GM19328 (cell line): ENCODE measurements at regions not wholly inside any gene's neighbourhood (a gene's known extent, or its start where the extent isn't known, plus 50 kb on each side); places are given as distances from the start of the nearest gene placed in this dataset.
"Not testable (repeated sequence)": the region's sequence is repeated elsewhere in the genome, so short reads cannot be mapped to it uniquely, and the experiment has no call there.

Experiments used
- ATAC-seq: cut with Tn5 transposase; IDR thresholded peaks from one replicate; pipeline ENCODE4 v1.9.1; 2021; ENCODE audit warnings: mild to moderate bottlenecking, moderate library complexity; ENCODE audit not compliant: unreplicated experiment

GRCh38 chr1:187787736-187788135 is 959.0 kb downstream of the PLA2G4A start:
- ATAC-seq, result no peak

GRCh38 chr1:187788718-187789117 is 960.0 kb downstream of the PLA2G4A start:
- no peak for ATAC-seq

GRCh38 chr1:187790724-187791123 is 962.0 kb downstream of the PLA2G4A start:
- no peak for ATAC-seq

DNA sequence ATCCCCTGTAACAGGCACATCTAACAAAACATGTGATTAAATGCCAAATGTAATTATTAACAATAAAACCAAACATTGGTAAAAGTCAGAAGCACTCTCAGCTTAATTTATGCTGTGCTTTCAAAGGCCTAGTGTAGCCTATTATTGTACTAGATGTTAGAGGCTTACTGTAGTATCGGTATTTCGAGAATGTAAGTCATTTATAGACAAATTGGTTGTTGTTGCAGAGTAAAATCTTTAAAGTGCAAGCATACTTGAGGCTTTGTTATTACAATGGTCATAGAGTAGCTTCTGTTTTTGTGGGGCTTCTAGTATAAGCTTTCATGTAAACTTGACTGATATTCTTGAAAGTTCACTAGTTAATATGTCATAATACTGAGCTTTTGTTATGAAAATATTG is 965.8 kb downstream of the PLA2G4A start:
- no peak for ATAC-seq

DNA sequence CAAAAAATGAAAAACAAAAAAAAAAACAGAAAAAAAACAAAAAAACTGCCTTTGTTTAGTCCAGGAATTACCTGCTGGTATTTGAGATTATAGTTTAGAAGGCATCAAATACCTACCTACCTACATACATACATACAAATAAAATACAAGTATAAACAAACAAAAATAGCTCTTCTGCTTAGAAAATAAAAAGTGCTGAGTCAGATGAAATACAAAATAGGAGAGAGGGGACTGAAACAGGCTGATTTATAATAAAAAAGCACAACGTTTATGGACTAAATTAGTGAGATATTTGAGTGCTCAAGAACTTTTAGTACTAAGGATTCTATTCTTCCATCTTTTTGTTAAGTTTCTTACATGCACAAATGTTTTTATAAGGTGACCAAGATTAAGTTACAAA is 980.8 kb downstream of the PLA2G4A start:
- ATAC-seq, result no peak

DNA sequence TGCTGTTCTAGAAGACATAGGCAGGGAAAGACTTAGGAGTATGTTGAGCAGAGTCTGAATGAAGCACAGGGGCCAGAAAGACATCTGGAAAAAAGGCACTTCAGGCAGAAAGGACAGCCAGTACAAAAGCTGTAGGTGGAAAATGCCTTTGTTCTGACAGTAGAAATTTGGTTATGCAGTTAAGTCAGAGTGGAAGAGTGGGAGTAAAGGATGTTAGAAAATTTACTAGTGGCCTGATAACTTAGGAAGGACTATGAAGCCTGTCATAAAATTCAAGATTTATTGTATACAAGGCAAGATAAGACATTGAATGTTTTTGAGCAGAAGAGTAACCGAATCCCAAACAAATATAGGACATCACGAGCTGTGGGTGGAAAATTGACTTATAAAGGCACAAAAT is 987.9 kb downstream of the PLA2G4A start:
- ATAC-seq, result no peak

DNA sequence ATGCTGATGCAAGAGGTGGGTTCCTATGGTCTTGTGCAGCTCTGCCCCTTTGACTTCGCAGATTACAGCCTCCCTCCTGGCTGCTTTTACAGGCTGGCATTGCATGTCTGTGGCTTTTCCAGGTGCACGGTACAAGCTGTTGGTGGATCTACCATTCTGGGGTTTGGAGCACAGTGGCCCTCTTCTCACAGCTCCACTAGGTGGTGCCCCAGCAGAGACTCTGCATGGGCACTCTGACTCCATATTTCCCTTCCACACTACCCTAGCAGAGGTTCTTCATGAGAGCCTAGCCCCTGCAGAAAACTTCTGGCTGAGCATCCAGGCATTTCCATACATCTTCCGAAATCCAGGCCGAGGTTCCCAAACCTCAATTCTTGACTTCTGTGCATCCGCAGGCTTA is 989.0 kb downstream of the PLA2G4A start:
- ATAC-seq, result no peak

DNA sequence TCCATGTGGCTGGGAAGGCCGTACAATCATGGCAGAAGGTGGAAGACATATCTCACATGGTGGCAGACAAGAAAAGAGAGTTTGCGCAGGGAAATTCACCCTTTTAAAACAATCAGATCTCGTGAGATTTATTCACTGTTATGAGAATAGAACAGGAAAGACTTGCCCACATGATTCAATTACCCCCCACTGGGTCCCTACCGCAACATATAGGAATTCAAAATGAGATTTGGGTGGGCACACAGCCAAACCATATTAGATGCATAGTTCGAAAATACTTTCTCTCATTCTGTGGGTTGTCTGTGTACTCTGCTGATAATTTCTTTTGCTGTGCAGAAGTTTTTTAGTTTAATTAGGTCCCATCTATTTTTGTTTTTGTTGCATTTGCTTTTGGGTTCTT is 990.3 kb downstream of the PLA2G4A start:
- ATAC-seq, result no peak

- no peak for ATAC-seq
Observed at GRCh38 chr1:187836557-187836956, 1007.8 kb downstream of the PLA2G4A start.

DNA sequence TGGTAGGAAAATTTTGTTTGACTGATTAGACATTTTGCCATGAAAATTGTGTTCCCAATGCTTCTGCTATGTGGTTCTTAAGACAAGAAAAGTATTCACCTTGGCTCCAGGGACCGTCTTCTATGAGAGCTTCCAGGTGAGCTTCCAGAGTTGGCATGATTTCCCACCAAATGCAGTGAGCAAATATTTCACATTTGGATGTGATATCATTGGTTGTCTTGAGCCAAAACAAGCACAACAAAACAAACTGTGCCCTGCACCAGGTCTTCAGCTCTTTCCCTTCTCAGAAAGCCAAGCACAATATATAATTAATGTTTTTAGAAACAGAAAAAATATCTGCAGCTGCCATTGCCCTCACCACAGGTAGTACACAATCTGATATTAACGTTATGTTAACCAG is 1009.0 kb downstream of the PLA2G4A start:
- no peak for ATAC-seq

DNA sequence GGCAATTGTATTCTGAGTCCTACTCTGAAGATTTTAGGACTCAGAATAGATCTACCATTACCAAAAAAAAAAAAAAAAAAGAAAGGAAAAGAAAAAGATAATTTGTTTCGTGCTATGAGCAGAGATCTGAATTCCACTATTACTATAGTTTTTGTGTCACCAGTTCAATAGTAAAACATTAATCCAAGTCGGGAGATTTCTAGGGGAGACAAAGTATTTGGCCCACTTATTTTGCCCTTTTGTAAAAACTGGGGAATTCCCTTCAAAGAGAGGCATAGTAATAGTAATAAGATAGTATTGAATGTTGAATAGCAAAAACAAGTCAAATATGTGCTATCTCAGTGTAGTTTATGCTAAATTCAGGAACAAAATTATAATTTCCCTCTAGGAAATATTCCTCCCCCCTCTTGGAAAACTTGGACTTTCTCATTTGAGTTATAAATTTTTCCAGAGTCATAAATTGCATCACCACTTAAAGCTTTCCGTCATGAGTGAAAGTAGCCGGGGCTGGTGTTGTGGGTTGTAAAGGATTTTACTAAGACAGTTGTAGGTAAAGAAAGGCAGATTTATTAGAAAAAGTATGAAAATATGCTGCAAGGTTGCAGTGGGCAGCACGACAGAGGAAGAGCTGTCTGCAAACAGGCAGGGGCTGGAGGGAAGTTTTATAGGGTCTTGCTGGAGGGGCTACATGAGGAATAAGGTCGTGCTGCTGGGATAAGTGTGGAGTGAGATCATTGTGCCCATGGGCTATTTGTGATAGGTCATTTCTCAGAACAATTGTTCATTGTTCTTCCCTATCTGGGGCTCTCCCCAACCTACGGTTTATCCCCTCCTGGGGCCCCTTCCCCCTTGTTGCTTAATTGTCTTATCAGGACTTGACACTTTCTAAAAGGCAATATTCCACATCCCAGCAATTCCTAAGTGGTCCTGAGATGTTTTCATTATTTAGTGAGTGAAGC is 1009.9 kb downstream of the PLA2G4A start:
- ATAC-seq, result no peak

GRCh38 chr1:187839873-187840272 is 1011.1 kb downstream of the PLA2G4A start:
- ATAC-seq, result no peak

GRCh38 chr1:187840557-187840956 is 1011.8 kb downstream of the PLA2G4A start:
- ATAC-seq, result no peak

GRCh38 chr1:187842406-187843165 is 1013.8 kb downstream of the PLA2G4A start:
- ATAC-seq, result no peak

GRCh38 chr1:187844313-187844712 is 1015.6 kb downstream of the PLA2G4A start:
- ATAC-seq, result no peak

- ATAC-seq, result no peak
Observed at GRCh38 chr1:187847531-187847930, 1018.8 kb downstream of the PLA2G4A start.

DNA sequence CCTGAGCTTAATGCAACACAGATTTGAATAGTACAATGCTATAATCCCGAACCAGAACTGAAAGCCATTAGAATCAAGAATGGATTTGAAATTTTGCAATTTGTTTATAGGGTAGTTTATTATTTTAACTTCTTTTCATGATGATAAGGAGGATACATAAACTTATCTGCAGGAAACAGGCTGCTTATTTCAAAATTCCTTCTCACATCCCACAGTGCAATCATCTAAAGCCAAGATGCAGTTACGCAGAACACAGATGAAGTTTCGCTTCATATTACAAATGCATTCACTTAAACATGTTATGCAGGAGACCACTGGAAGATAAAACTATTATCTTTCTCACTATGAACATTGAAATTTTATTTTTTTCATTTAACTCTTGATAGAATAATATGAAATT is 1019.6 kb downstream of the PLA2G4A start:
- ATAC-seq, result no peak

DNA sequence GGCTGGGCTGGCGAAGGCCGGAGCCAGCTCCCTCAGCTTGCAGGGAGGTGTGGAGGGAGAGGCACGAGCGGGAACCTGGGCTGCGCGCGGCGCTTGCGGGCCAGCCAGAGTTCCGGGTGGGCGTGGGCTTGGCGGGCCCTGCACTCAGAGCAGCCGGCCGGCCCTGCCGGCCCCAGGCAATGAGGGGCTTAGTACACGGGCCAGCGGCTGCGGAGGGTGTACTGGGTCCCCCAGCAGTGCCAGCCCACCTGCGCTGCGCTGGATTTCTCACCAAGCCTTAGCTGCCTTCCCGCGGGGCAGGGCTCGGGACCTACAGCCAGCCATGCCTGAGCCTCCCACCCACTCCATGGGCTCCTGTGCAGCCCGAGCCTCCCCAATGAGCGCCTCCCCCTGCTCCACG is 1021.4 kb downstream of the PLA2G4A start:
- ATAC-seq, result not testable (repeated sequence)

- no peak for ATAC-seq
Observed at GRCh38 chr1:187853505-187853904, 1024.8 kb downstream of the PLA2G4A start.

DNA sequence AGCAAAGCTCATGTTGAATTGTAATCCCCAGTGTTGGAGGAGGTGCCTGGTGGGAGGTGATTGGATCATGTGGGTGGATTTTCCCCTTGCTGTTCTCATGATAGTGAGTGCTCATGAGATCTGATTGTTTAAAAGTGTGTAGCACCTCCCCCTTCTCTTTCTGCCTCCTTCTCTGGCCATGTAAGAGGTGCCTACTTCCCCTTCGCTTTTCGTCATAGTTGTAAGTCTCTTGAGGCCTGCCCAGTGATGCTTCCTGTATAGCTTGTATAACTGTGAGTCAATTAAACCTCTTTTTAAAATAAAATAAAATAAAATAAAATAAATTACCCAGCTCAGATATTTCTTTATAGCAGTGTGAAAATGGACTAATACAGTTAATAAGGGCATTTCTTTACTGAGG is 1025.7 kb downstream of the PLA2G4A start:
- no peak for ATAC-seq

- no peak for ATAC-seq
Observed at GRCh38 chr1:187862506-187862905, 1033.8 kb downstream of the PLA2G4A start.

DNA sequence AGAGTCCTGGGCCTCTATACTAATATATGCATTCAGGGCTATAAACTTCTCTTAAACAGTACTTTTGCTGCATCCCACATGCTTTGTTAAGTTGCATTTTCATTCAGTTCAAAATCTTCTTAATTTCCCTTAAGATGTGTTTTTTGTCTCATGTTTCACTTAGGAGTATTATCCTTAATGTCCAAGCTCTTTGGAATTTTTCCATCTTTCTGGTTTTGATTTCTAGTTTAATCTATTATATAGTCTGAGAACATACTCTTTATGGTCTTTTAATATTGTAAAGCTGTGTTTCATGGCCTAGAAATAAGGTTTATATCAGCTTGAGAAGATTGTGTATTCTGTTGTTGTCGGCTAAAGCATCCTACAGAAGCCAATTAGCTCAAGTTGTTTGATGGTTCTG is 1041.8 kb downstream of the PLA2G4A start:
- no peak for ATAC-seq
